HG03469 (cell line): ENCODE measurements at regions not wholly inside any gene's neighbourhood (a gene's known extent, or its start where the extent isn't known, plus 50 kb on each side); places are given as distances from the start of the nearest gene placed in this dataset.
"Not testable (repeated sequence)": the region's sequence is repeated elsewhere in the genome, so short reads cannot be mapped to it uniquely, and the experiment has no call there.

Source experiments
- ATAC-seq: cut with Tn5 transposase; IDR thresholded peaks from one replicate; pipeline ENCODE4 v1.9.1; 2021; ENCODE audit warnings: mild to moderate bottlenecking, moderate library complexity, moderate number of reproducible peaks; ENCODE audit not compliant: unreplicated experiment

DNA sequence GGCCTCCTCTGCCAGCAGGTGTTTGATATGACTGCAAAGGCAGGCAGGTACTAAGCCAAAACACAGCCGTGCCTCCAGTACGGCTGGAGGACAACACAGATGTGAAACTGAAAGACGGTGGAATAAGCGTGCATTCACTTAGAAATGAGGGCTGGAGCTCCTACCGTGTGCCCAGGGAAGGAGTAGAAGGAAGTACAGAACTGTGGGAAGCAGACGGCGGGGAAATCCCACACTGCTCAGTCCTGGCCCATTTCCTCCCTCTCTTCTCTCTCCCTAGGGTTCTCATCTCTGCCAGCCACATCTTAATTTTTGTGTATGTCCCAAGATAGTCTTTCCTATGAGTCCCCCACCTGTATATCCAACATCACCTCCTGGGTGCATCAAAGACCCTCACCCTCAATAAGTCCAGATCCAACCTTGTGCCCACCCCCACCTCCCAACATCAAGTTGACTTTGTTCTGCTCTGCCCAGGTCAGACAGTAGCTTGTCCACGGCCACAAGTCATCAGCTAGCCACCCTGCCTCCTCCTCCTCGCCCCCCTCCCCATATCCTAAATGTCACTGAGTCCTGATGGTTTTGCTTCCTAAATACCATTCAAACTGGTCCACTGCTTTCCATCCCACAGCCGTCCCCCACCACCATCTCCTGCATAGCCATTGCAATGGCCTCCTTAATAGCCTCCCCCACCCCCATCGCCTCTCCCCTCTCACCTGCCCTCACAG is 77.1 kb upstream of the RPL38 start:
- ATAC-seq: no peak

DNA sequence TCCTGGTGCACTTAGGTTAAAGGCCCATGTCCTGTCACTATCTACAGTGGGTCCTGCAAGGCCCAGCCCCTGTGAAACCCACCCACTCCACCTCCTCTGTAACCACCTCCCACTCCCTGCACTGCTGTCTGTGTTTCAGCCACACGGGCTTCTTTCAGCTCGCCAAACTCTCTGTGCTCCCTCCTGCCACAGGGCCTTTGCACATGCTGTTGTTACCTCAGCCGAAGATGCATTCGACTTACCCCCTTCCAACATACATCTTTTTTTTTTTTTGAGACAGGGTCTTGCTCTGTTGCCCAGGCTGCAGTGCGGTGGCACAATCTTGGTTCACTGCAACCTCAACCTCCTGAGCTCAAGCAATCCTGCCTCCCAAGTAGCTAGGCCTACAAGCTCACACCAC is 76.5 kb upstream of the RPL38 start:
- ATAC-seq: no peak

DNA sequence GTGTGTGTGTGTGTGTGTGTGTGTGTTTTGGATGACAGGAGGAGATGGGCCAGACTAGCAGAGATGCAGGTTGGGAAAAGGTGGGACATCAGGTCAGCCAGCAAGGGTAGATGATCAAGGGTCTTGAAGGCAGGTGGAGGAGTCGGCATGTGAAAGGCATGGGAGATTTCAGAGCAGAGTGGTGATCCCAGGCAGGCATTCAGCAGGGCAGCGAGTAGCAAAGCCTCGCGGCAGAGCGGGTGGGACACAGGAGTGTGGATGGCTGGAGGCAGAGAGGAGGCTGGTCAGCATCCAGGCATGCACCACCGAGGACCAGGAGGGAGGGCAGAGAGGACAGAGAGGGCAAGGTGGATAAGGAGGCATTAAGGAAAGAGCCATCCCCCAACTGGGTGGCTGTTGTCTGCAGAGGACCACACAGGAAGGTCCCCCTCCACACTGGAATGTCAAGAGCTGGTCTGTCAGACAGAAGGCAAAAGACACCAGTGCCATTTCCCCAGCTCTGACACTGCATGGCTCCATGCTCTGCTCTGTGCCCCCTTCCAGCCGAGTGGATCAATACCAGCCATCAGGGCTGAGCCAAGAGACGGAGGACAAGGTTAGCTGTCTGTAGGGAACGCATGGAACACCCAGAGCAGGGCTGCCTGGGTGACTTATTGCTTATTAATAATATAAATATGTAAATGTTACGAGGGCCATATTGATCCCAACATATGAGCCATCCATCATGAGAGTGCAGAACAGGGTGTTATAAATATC is 74.8 kb upstream of the RPL38 start:
- no peak for ATAC-seq

DNA sequence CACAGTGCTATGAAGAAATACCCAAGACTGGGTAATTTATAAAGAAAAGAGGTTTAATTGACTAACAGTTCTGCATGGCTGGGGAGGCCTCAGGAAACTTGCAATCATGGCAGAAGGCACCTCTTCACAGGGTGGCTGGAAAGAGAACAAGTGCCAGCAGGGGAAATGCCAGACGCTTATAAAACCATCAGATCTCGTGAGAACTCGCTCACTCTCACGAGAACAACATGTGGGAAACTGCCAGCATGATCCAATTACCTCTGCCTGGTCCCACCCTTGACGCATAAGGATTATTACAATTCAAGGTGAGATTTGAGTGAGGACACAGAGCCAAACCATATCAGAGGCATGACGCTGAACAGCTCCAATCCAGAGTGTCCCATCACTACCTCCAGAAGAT is 73.7 kb upstream of the RPL38 start:
- ATAC-seq: not testable (repeated sequence)

DNA sequence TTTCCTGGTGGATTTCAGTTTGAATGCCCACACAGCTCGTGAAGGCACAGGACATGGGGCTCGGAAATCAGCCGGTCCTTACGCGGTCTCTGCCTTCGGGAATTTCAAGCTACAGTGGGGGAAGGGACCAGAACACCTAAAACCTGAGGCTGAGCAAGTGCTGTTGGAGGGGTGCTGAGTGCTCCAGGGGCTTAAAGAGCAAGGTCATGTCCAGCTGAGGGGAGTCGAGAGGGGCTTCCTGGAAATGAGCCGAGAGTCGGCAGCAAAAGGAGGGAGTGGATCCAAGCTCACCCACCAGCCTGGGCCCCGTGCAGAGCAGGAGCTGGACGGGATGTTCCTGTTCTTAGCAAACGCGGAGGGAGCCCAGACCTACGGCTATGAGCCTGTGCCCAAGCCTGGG is 73.2 kb upstream of the RPL38 start:
- no peak for ATAC-seq

DNA sequence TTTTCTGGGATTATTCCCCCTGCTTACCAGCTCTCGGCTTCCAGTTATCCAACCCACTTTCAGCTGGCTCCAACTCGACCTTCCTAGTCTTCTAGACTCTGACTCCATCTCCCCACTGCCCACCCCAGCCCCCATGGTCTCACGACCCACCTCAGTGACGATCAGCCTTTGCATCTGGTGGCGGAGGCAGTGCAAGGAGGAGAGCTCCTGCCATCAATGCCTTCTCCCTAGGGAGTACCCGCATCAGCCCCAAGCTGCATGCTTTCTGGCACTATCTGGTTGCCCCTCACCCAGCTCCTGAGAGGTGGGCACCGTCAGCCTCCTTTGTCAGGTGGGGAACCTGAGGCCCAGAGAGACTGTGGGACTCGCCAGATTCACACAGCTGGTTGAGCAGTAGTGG is 72.6 kb upstream of the RPL38 start:
- ATAC-seq: no peak

DNA sequence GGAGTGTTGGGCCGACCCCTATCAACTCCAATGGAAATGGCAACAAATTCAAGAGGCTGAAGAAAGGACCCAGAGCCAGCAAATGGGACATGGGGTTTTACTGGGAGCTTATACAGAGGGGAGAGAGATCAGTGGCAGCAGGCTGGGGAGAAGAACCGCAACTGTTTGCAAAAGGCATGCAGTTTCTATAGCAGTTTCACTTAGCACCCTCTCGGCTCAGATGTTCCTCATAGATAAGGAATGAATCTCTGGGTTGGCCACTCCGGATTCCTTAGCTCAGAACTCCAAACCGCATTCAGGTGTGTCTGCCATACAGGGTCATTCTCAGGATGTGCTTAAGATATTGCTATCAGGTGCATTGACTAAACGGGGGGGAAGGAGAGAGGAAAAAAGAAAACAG is 71.1 kb upstream of the RPL38 start:
- no peak for ATAC-seq

DNA sequence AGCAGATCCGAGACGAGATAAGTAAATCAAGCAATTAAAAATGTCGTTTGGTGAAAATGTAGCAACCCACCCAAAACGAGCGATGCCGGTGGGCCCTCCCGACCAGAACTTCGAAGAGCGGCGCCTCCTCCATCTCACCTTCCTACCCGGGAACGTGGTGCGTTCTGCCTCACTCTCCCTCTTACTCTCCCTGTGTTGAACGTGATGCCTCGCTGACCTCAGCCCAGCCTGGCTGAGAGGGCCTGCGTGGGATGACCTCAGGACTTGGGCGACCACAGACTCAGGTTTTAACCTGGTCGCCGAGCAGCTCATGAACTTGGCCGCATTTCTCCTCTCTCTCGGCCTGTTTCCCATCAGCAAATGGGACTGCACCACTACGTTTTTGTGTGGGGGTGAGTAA is 69.7 kb upstream of the RPL38 start:
- ATAC-seq: no peak

DNA sequence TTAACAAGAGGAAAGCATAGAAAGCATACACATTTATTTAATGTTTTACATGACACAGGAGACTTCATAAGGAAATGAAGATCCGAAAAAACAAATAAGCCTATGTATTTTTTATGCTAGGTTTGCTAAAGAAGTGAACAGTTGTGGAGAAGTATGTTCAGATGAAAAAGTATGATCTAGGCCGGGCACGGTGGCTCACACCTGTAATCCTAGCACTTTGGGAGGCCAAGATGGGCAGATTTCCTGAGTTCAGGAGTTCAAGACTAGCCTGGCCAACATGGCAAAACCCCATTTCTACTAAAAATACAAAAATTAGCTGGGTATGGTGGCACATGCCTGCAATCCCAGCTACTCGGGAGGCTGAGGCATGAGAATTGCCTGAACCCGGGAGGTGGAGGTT is 69.2 kb upstream of the RPL38 start:
- ATAC-seq: not testable (repeated sequence)

DNA sequence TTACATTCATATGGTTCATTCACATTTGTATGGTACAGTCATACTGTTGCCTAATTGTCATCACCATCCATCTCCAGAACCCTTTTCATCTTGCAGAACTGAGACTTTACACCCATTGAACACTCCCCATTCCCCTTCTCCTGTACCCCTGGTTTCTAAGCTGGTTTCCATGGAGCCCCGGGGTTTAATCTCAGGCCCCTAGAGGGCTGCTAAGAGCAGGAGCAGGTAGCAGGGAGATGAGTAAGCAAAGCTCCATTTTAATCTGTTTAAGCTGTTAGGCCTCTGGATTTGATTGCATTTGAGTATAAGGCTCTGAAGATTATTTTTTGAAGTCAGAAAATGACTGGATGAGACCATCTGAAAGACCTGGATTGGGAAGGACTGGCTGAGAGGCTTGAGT is 68.5 kb upstream of the RPL38 start:
- ATAC-seq: no peak

DNA sequence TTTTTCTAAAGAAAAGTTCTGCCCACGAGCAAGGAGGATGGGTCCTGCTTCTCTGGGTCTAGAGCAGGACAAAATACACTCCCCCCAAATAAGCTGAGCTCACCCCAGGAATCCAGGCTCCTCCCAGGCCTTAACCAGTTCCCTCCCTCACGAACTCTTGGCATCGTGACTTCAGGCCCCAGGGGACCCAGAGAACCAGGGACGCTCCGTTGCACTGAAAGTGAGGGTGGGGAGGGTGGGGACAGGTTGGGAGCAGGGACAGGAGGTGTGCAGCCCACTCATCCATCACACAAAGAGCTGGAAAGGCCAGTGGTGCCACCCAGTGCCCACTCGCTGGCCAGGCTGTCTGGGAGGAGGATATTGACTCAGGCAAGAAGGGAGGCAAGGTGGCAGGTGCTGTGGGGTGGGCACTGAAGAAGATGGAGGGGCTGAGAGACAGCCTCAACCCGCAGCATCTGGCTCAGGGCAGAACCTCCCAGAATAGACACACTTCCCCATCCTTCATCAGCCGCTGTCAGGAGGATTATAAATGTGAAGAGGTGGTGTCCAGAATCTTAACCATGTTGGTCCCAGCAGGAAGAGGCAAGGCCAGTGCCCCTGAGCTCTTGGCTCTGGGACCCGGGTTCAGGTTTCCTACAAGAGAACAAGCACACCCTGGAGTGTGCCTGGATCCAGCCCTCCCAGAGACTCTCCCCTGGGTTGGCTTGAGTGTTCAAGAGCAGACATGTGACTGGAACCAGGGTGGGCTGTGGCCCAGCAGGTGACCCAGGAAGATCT is 67.9 kb upstream of the RPL38 start:
- ATAC-seq: no peak

DNA sequence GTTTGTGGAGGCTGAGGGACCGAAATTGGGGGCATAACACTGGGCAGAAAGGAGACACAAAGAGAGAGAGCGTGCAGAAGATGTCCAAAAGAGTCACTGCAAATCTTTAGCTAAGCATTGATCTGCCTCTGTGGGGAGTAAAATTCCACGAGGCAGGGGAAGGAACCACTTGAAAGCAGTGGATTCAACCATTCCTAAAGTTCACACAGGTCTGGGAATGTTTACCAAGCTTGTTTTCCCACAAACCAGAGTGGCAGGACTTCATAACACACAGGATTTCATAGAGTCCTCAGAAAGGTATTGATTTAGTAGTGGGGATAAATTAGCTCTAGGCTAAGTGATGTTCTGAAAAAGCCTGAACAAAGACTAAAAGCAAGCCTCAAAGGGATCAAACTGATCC is 66.1 kb upstream of the RPL38 start:
- ATAC-seq: no peak

DNA sequence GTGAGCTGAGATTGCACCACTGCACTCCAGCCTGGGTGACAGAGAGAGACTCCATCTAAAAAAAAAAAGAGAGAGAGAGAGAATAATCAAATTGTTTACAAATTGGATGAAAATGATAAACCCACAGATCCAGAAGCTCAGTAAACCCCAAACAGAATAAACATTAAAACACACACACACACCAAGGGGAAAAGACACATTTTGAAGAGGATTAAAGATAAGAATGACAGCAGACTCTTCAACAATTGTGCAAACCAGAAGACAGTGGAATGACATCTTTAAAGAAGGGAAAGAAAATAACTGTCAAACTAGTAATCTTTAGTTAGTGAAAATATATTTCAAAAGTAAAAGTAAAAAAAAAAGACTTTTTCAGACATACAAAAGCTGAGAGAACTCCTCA is 64.4 kb upstream of the RPL38 start:
- no peak for ATAC-seq

DNA sequence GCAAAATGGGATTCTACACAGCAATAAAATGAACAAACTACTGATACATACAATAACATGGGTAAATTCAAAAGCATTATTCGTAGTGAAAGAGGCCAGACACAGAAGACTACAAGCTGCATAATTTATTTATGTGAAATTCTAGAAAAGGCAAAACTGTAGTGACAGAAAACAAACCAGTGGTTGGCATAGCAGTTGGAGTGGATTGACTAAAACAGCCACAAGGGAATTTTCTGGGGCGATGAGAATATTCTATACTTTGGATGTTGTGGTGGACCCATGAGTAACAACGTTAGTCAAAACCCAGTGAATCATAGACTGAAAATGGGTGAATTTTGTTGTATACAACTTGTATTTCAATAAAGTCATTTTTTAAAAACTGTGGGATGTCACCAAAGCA is 63.2 kb upstream of the RPL38 start:
- no peak for ATAC-seq

DNA sequence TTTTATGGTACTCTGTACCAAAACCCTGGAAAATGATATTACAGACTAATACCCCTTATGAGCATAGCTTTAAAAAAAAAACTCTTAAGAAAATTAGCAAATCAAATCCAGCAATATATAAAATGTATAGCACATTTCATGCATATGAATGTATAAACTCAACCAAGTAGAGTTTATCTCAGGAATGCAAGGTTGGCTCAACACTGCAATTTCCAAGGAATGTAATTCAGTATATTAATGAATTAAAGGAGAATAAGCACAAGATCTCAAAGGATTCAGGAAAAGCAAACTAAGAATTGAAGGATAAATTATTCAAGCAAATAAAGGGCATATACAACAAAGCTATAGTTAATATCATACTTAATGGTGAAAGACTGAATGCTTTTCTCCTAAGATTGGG is 61.9 kb upstream of the RPL38 start:
- ATAC-seq: no peak

DNA sequence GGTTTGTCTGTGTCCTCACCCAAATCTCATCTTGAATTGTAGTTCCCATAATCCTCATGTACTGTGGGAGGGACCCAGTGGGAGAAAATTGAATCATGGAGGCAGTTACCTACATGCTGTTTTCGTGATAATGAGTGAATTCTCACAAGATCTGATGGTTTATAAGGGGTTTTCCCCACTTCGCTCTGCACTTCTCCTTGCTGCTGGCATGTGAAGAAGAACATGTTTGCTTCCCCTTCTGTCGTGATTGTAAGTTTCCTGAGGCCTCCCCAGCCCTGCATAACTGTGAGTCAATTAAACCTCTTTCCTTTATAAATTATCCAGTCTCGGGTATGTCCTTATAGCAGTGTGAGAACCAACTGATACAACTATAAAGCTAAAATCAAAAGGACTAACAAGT is 60.2 kb upstream of the RPL38 start:
- not testable (repeated sequence) for ATAC-seq

DNA sequence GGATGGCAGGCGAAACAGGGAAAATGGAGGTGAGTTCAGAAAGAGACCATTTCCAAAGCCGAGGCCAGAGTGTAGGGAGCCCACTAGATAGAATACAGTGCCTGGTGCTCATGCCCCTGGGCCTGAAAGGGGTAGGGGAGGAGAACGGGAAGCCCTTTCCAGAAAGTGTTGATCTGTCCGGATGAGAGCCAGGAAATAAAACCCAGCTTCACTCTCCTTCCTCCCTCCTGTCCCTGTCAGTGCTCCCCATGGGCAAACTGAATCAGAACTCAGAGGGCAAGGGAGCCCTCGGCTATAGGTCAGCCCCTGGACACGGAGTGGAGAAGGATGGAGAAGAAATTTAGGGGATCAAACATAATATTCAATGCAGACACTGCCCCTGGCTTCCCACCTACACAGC is 57.7 kb upstream of the RPL38 start:
- ATAC-seq: no peak

DNA sequence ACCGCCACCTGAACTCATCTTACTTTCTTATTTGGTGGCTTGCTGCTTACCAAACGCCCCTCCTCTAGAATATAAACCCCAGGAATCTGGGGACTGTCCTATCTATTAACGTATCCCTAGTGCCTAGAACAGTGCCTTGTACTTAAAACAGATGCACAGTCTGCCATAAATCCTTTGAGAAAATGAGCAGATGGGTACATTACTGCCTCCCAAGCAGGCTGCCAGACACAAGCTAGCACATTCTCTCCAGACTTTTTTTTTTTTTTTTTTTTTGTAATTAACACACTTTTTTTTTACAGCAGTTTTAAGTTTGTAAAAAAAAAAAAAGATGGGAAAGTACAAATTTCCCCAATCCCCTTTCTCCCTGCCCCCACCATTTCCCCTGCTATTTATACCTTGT is 57.3 kb upstream of the RPL38 start:
- ATAC-seq: no peak

DNA sequence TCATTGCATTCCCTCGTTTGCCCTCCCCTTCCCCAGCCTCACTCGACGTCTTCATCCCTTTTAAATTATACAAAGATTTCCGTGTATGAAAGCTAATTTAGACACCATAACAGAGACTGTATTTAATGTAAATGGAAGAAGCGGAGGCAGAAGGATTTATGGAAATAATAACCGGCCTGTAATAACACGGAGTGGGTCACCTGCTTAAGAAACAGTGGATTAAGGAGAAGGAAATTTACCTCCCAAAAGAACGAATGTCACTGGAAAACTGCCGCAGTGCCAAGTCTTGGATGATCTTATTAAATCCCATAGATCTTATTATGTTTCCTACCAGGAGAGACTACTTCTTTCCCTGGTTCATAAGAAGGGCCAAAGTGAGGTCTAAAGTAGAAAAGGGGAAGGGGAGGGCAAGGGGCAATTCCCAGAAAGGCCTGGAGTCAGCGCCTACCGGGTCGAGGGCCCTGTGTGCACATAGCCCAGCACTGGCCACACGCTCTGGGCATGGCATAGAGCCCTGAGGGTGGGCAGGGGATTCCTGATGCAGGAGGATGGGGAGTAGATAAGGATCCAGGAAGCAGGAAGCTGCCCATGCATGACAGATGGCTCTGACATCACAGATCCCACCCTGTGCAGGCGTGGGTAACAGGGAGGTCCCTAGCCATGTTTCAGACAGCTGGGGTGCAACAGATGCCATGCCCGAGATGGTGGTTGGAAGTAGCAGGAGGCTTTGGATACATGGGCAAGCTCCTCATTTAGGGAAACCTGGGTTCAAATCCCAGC is 56.2 kb upstream of the RPL38 start:
- ATAC-seq: no peak

DNA sequence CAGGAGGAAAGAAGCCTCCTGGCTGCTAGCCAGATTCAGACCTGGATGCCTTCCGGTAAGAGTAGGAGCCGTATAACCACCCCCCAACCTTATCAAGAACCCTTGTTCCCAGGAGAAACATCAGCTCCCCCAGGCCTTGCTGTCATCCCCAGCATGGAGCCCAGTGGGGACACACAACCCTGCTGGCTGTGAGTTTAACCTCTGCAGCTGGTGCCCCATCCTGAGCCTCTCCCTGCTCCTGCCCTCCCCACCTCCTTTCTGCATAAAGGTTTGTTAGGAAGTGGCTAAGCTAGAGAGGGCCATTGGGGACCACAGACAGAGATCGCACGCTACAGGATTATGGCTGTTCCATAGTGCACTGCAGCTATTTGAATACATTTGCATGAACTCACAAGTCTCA is 55.5 kb upstream of the RPL38 start:
- ATAC-seq: no peak

DNA sequence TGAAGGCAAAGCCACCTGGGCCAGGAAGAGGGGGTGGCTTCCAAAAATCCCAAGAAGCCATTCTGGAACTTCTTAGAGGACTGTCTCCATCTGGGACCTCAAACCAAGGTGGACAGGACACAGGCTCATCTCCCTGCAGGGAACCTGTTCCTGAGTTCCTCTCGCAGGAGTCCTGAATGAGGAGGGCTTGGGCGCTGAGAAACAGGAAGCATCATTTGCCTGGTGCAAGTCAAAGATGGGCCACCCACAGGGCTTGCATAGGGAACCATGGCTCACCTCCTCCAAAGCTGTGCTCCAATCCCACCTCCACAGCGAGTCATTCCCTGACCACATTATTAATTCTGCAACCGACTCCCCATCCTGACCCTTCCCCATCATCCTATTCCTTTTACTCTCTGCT is 55.0 kb upstream of the RPL38 start:
- no peak for ATAC-seq
